K562 (cell line): ENCODE measurements at regions not wholly inside any gene's neighbourhood (a gene's known extent, or its start where the extent isn't known, plus 50 kb on each side); places are given as distances from the start of the nearest gene placed in this dataset.

Source experiments
- ATAC-seq: fragments of 200-7000 bp; cut with Tn5 transposase; 3 replicates; pipeline ENCODE4 v1.9.1; 2020; ENCODE audit warnings: moderate library complexity
- BruUV-seq: library from RNA; stranded (reverse); fragments of 400-500 nt; replicated peaks from 2 replicates; lab custom pipeline; 2021; lab: Mats Ljungman, UMichigan
- CTCF ChIA-PET: fragments of 300-600 bp; formaldehyde crosslinking; extraction: SDS; loops from one replicate; lab custom pipeline; 2021; ENCODE audit warnings: low intra/inter-chr PET ratio; lab: Yijun Ruan, JAX
- POLR2A ChIA-PET: fragments of 300-600, 350-650 bp; sonication (Branson Sonifier 250); formaldehyde crosslinking; extraction: SDS; loops from one replicate; lab custom pipeline; 2021; ENCODE audit warnings: antibody characterized with exemption, inconsistent platforms; lab: Yijun Ruan, JAX
- DNase-seq, 4 experiments: peaks; one replicate each; pipeline versions ENCODE4 v3.0.0 to v3.0.0-alpha.2; 2011 to 2018; ENCODE audit warnings: low spot score in 3 of 4, mixed read lengths in 3 of 4; ENCODE audit errors: extremely low read depth in 1 of 4
- FAIRE-seq: peaks from 2 replicates; lab custom pipeline; 2011; peaks lifted over from hg19 to GRCh38; lab: Jason Lieb, UNC
- H2AFZ ChIP-seq: 2 replicates; pipeline ENCODE4 v1.6.0; 2011; ENCODE audit warnings: low read depth, low read length, control low read depth, inconsistent platforms
- H3K27ac ChIP-seq: fragments of 200-600 bp; 3 replicates; pipeline ENCODE4 v1.8.0; 2011; ENCODE audit warnings: low read depth, mild to moderate bottlenecking, control low read depth, inconsistent platforms, low read length, moderate library complexity, mixed read lengths; ENCODE audit errors: extremely low read depth
- H3K27me3 ChIP-seq, 2 experiments: fragments of 300-600 bp in 1 of 2; 2 replicates in 1 of 2; 3 replicates in 1 of 2; pipeline versions ENCODE4 v1.6.0 to v1.8.0; 2011; ENCODE audit warnings: inconsistent platforms in 2 of 2, low read length in 2 of 2, mild to moderate bottlenecking in 1 of 2, mixed read lengths in 1 of 2, moderate library complexity in 1 of 2; ENCODE audit not compliant: control insufficient read depth in 2 of 2, insufficient read depth in 2 of 2
- H3K36me3 ChIP-seq: fragments of 300-600 bp; 3 replicates; pipeline ENCODE4 v1.8.0; 2011; ENCODE audit warnings: mild to moderate bottlenecking, low read length, inconsistent platforms; ENCODE audit not compliant: control insufficient read depth, insufficient read depth
- H3K4me1 ChIP-seq, 2 experiments: fragments of 200-600 bp in 1 of 2; replicated peaks in 1 of 2; 2 replicates in 1 of 2; 3 replicates in 1 of 2; pipeline versions ENCODE4 v1.5.1 to v1.8.0; 2011; ENCODE audit warnings: inconsistent platforms in 2 of 2, low read length in 2 of 2, mild to moderate bottlenecking in 1 of 2, mixed read lengths in 1 of 2, moderate library complexity in 1 of 2; ENCODE audit not compliant: control insufficient read depth in 2 of 2, insufficient read depth in 2 of 2
- H3K4me2 ChIP-seq: 2 replicates; pipeline ENCODE4 v1.6.1; 2011; ENCODE audit warnings: low read length, control low read depth, inconsistent platforms, mixed read lengths; ENCODE audit not compliant: insufficient read depth
- H3K4me3 ChIP-seq: fragments of 200-600 bp; sonication (generic), shearing (Covaris generic); 2 replicates; pipeline ENCODE4 v1.5.1; 2016; ENCODE audit warnings: control low read depth, inconsistent platforms
- H3K79me2 ChIP-seq: fragments of 200-600 bp; 3 replicates; pipeline ENCODE4 v1.8.0; 2011; ENCODE audit warnings: low read length, inconsistent platforms; ENCODE audit not compliant: control insufficient read depth, insufficient read depth
- H3K9ac ChIP-seq, 2 experiments: 2 replicates each; pipeline versions ENCODE4 v1.6.0 to v1.6.1; 2011; ENCODE audit warnings: low read depth in 2 of 2, low read length in 2 of 2, control low read depth in 1 of 2, inconsistent platforms in 1 of 2, mild to moderate bottlenecking in 1 of 2, mixed read lengths in 1 of 2; ENCODE audit not compliant: insufficient read depth in 1 of 2
- H3K9me1 ChIP-seq: one replicate; pipeline ENCODE4 v1.6.0; 2011; ENCODE audit warnings: inconsistent platforms, mild to moderate bottlenecking, low read length, moderate library complexity; ENCODE audit not compliant: control insufficient read depth, insufficient read depth
- H3K9me3 ChIP-seq: replicated peaks from 2 replicates; pipeline ENCODE4 v1.5.1; 2011; ENCODE audit warnings: low read depth, low read length, inconsistent platforms; ENCODE audit not compliant: control insufficient read depth, insufficient read depth
- H4K20me1 ChIP-seq: replicated peaks from 2 replicates; pipeline ENCODE4 v1.6.1; 2011; ENCODE audit warnings: low read length, inconsistent platforms, mixed read lengths; ENCODE audit not compliant: control insufficient read depth, insufficient read depth
- CBFA2T3 ChIP-seq: fragments of 450-650 bp; IDR thresholded peaks from 2 replicates; pipeline ENCODE4 v1.6.1; 2017
- CBX2 ChIP-seq: fragments of 200-600 bp; sonication (generic); IDR thresholded peaks from one replicate; pipeline ENCODE4 v1.6.1; 2012; ENCODE audit warnings: mild to moderate bottlenecking, low read length, inconsistent platforms; ENCODE audit not compliant: insufficient read depth, poor library complexity, severe bottlenecking
- DEAF1 ChIP-seq: fragments of 450-650 bp; formaldehyde crosslinking; IDR thresholded peaks from 2 replicates; pipeline ENCODE4 v1.4.0; 2020; ENCODE audit warnings: mild to moderate bottlenecking, moderate library complexity
- ERF ChIP-seq: fragments of 450-650 bp; formaldehyde crosslinking; IDR thresholded peaks from 2 replicates; pipeline ENCODE4 v1.4.0; 2020; ENCODE audit warnings: mild to moderate bottlenecking, mixed read lengths
- HDAC8 ChIP-seq: fragments of 450-650 bp; IDR thresholded peaks from 2 replicates; pipeline ENCODE4 v1.6.1; 2016; ENCODE audit warnings: mild to moderate bottlenecking, missing genetic modification characterization, moderate library complexity, missing compliant biosample characterization
- PHTF2 ChIP-seq: fragments of 250-450 bp; sonication (Bioruptor Pico); IDR thresholded peaks from 2 replicates; pipeline ENCODE4 v1.5.0; 2021; ENCODE audit warnings: mild to moderate bottlenecking
- SAFB ChIP-seq: fragments of 200-400 bp; formaldehyde crosslinking; IDR thresholded peaks from 2 replicates; pipeline ENCODE4 v1.6.1; 2017; ENCODE audit warnings: low read depth, low read length, borderline replicate concordance
- SPI1 ChIP-seq: IDR thresholded peaks from 2 replicates; pipeline ENCODE4 v1.6.1; 2011; ENCODE audit warnings: low read depth, low read length, control low read depth, borderline replicate concordance
- ZKSCAN8 ChIP-seq: fragments of 200-800 bp; sonication (Bioruptor generic); IDR thresholded peaks from 2 replicates; pipeline ENCODE4 v1.6.1; 2016; ENCODE audit warnings: missing genetic modification characterization, missing compliant biosample characterization
- ZNF766 ChIP-seq: fragments of 200-800 bp; sonication (Bioruptor generic); conservative IDR thresholded peaks from 2 replicates; pipeline ENCODE4 v1.6.1; 2016; ENCODE audit warnings: missing genetic modification characterization, missing compliant biosample characterization
- WGBS: fragments of 100-300 bp; shearing (Covaris generic); methylation state at CpG from one replicate; pipeline ENCODE4 v1.1.6; 2016; ENCODE audit warnings: low coverage, mixed read lengths; ENCODE audit not compliant: insufficient coverage; ENCODE audit errors: missing lambda C conversion rate; 5-methylcytosine and 5-hydroxymethylcytosine counted together
- in situ Hi-C: fragments of 300-500 bp; cut with MboI; formaldehyde crosslinking; loops from 4 replicates; pipeline ENCODE4 v1.15.0; 2018; ENCODE audit warnings: inconsistent platforms, mixed read lengths
- intact Hi-C: fragments of 100-400 bp; cut with micrococcal nuclease; formaldehyde crosslinking; loops from 2 replicates; pipeline ENCODE4 v1.14.2; 2022

DNA sequence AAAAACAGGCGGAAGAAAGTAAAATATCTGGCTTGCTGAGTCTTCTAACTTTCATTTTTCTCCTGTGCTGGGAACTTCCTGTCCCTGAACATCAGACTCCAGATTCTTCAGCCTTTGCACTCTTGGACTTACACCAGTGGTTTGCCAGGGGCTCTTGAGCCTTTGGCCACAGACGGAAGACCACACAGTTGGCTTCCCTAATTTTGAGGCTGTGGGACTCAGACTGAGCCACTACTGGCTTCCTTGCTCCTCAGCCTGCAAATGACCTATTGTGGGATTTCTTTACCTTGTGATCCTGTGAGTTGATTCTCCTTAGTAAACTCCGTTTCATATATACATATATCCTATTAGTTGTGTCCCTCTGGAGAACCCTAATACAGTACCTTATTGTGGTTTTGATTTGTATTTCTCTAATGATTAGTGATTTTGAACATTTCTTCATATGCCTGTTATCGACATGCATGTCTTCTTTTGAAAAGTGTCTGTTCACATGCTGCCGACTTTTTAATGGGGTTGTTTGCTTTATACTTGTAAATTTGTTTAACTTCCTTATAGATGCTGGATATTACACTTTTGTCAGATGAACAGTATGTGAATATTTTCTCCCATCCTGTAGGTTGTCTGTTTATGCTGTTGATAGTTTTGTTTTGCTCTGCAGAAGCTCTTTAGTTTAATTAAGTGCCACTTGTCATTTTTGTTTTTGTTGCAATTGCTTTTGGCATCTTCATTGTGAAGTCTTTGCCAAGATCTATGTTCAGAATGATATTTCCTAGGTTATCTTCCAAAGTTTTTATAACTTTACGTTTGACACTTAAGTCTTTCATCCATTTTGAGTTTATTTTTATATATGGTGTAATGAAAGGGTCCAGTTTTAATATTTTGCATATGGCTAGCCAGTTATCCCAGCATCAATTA, 348.8 kb upstream of the SETBP1 start:
- Histone ChIP-seq H3K4me1 (no peaks in the 10 kb centered on the region), H4K20me1 (no peaks in the 10 kb centered on the region), H3K27ac (no peak overlapping the region), H3K79me2 (no peaks in the 10 kb centered on the region), H3K9me3 (no peaks in the 10 kb centered on the region), H3K27me3 (no peaks in the 10 kb centered on the region), H3K9ac (no peak overlapping the region), H2AFZ (no peak overlapping the region), H3K4me2 (no peak overlapping the region), H3K9me1 (no peaks in the 10 kb centered on the region), H3K36me3 (no peaks in the 10 kb centered on the region), H3K4me3 (no peak overlapping the region)
- intact Hi-C loops = no loop called here
- ATAC-seq (no peak), DNase-seq (no peak), FAIRE-seq (no peak)
- 0% methylated on average over 6 of the region's 6 CpGs for WGBS
- in situ Hi-C loops = no loop called here
- BruUV-seq = no TSS peak
- ChIA-PET CTCF (no interaction called here), POLR2A (no interaction called here)
- TF ChIP-seq ZNF766 (CRISPR knock-in tag) (no peak), SAFB (no peak), DEAF1 (no peak), CBFA2T3 (no peak), PHTF2 (no peak), CBX2 (no peak), HDAC8 (tag) (no peak), ZKSCAN8 (CRISPR knock-in tag) (no peak), ERF (CRISPR knock-in tag) (no peak), SPI1 (no peak)
